ENCODE measurements at regions not wholly inside any gene's neighbourhood (a gene's known extent, or its start where the extent isn't known, plus 50 kb on each side); places are given as distances from the start of the nearest gene placed in this dataset.

- DNase-seq, result no peak
Observed at GRCh38 chr4:142974328-142974727, 128.2 kb upstream of the INPP4B start.

GRCh38 chr4:142975618-142976017 is 129.5 kb upstream of the INPP4B start:
- no peak for DNase-seq

- no peak for DNase-seq
Observed at GRCh38 chr4:142976482-142976881, 130.4 kb upstream of the INPP4B start.

DNA sequence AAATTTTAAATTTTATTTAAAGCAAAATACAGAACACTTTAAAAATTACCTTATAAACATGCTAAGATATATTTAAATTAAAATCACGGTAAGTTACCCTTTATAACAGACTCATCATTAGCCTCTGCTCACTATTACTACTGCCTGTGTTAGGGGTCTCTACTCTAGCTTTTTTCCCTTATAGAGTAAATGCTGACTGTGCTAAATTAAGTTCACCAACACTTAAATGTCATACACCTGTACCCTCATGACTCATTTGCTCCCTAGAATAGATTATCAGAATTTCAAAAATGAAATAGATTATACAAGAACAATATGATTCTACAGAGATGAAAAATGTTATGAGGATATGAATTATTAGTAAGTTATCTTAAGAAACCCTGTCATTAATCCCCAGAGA is 131.1 kb upstream of the INPP4B start:
- no peak for DNase-seq

DNA sequence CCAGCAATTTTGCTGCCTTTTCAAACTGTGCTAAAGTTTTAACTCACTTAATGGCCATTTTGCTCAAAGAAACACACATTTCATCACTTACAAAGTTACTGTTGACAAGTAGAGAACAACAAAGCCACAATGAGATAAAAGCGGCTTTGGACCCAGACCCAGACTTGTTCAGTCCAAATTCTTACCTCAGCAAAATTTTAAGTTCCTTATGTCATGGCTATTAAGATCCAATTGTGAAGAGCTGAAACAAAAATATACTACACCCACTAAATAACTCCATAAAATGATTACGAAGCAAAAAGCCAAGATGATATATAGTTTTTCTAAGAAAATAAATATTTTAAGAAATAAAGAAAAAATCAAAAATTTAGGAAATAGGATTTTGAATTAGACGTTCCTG is 137.0 kb upstream of the INPP4B start:
- no peak for DNase-seq

DNA sequence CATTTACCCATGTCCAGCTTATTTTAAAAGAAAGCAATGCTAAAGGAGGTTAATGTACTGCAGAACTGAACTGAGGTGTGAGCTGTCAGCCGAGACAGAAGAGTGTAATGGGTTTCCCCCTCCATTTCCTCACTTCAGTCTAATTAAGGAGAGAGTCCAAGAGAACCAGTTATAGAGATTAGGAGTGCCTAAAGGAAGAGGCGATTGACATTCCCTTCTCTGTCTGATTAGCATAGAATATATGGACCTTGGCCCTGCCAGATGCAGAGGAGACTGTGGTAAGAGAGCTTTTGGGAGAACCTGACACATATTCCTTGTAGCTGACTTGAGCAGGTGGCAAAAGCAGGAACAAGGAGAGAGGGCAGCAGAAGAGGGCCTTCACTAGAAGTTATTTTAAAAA is 137.5 kb upstream of the INPP4B start:
- DNase-seq, result no peak

DNA sequence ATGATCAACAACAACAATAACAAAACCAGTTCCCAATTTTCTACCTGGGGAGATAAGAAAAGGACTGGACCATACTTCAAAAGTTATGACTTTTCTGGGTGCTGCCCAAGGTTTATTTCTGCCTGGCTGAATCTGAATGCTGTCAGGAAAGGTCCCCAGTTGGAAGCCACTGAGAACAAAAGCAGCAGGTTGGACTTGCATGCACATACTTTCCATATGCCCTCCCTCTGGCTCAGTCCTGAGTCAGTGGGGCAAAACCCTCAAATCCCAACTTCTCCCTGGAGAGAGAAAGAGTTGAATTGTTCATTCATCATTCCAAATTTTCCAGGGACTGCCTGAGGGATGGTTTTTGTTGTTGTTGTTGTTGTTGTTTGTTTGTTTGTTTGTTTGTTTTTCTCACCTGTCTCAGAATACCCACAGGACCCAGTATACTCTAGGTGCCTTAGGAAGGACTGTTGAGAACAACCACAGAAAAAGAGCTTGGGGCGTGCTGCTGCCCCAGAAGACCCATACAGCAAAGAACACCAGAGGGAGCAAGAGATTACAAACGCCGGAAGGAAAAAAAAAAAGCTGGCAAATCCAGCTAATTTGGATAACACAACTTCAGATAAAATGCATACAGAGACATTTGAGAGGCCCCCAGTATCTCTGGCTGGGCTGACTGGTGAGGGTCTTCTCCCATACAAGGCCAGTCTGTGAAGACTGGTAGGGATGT is 138.9 kb upstream of the INPP4B start:
- DNase-seq, result no peak

- DNase-seq, result no peak
Observed at GRCh38 chr4:143016171-143016570, 168.5 kb upstream of the USP38 start.

DNA sequence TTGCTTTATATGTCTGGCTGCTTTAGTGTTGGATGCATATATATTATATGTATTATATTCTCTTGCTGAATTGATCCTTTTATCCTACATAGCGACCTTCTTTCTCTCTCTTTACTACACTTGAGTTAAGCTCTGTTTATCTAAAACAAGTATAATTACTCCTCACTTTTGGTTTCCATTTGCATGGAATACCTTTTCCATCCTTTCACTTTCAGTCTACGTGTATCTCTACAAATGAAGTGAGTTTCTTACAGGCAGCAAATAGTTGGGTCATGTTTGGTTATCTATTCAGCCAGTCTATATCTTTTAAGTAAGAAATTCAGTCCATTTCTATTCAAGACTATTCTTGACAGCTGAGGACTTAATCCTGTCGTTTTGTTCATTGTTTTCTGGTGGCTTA is 167.5 kb upstream of the USP38 start:
- no peak for DNase-seq

- DNase-seq, result no peak
Observed at GRCh38 chr4:143019351-143019750, 165.4 kb upstream of the USP38 start.

- DNase-seq, result no peak
Observed at GRCh38 chr4:143021384-143021783, 163.3 kb upstream of the USP38 start.

DNA sequence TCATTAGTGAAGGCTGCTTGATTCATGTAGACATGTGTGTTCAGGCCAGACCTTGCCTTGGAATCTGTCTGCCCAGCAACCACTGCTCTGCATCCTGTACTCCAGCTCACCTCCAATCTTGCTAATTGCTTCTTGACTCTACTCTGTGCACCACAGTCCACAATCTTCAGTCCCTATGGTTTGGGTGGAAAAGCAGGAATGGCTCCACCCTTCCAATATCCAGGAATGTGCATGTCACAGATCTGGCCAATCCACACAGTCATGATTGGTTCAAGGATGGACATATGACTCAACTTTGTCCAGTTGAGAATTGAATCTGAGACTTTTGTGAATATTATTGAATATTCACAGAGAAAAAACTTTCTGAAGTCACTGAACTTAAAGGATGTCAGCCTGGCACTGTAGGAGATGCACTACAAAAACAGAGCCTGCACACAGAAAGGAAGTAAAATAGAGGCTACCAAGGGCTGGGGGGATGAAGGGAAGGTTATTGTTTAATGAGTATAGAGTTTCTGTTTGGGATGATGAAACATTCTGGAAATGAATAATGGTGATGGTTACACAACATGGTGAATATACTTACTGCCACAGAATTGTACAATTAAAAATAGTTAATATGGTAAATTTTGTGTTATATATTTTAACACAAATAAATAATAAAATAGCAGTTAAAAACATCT is 161.3 kb upstream of the USP38 start:
- no peak for DNase-seq

DNA sequence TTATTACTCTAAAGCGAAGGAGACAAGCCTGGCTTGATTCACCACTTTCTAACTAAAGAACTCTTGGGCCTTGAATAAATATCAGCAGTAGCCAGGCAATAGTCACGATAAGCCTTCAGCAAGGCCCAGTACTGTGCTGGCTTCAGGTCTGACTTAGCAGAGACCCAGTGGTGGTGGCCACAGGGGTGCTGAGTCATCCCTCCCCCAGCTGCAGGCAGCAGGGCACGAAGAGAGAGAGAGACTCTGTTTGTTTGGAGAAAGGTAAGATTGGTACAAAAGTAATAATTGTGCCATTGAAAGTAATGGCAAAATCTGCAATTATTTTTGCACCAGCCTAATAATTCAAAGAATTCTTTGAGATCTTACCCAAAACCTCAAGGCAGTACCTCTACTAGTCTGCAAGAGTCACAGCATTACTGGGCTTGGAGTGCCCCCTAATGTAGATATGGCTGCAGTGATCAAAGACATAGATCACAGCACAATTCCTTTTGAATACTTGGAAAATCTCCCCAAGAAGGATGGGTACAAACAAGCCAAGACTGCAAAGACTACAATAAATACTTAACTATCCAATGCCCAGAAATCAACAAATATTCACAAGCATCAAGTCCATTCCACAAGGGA is 159.5 kb upstream of the USP38 start:
- no peak for DNase-seq

DNA sequence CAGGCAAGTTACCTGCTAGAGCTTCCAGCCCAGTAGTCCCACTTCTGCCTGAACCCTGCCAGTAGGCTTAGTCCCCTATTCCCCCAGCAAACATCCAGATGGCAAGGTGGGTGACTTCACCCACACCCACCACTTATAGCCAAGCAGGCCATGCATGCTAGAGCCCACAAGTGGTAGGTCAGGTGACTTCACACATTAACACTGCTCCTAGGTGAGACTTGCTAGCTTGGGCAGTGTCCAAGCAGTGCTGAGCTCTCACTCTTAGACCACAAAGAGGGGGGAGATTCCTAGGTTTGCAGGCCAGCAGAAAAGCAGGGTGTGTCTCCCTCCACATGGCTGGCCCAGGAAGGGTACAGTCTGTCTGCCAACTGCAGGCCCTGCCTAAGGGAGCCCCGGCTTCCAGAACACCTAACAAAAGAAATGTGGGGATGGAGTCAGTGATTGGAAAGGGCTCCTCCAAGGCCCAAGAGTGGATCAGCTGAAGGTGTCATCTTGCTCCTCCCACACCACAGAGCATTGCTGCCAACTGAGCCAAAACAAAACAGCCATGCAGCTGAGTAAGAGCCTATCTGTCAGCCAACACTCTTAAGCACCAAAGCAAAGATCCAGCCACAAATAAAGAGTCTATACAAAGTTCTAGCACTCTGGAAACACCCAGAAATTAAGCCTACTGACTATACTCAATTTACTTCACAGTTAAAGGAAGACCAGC is 158.1 kb upstream of the USP38 start:
- no peak for DNase-seq

DNA sequence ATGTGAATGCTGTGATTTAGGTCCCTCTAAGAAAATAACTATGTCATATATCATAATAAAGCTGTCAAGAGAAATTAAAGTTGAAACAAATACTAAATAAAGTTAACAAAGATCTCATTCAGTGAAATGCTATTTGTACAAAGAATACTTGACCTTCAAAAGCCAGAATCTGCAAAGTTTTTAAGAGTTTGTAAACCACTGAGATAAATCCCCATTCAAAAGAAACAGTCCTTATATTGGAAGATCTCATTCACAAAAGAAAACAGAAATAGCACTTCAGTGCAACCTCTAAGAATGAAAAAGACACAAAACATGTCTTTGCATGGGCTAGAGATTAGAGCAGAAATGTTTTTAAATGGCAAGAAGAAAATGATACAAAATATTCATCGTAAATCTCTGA is 149.1 kb upstream of the USP38 start:
- no peak for DNase-seq

DNA sequence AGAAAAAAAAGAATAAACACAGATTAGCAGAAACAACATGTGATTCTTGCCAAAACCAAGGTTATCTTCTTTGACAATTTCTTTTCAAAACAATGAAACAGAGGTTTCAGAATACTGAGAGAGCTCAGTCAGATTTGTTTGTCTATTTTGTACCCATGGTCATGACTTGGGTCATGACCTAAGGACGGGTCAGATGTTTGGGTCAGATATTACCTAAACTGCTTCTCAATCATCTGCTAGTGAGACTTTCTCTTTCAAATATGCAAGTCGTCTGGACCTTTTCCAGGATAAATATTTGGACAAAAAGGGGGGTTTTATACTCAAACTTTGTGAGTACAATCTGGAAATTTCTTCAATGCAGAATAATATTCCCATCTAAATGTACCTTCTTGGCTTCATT is 148.3 kb upstream of the USP38 start:
- DNase-seq, result no peak

- DNase-seq, result no peak
Observed at GRCh38 chr4:143046454-143046853, 138.3 kb upstream of the USP38 start.

DNA sequence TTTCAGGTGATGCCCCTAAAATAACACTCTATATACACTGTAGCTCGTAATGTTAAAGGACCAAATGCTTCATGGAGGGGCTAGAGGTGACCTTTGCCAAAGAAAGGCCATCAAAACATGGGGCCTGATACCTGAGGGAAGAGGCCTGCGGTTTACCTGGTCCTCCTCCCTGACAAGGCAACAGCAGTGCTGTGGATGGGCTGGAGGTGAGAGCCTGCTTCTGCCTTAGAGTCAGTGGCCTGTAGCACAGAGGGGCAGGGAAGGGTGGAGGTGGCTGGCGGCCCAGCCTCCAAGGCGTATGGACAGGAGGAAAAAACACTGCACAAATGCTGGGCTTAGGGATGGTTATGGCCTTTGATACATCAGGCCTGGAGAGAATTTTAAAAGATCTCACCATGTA is 137.8 kb upstream of the USP38 start:
- DNase-seq, result no peak

DNA sequence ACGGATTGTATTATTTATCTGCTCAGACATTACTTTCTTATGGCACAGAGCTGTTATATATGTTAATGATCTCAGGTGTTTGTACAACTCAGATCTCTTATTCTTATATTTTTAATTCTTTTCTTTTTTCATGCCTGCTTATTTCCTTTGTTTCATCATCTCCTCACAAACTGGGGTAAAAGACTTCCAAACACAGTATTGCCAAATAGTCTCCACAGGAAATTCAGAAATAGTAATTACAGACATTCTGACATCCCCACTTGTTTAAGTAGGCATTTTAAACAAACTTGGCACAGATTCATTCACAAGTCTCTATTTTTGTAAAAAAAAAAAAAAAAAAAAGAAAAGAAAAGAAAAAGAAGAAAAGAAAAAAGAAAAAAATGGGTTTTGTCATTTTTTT is 129.7 kb upstream of the USP38 start:
- DNase-seq, result no peak

DNA sequence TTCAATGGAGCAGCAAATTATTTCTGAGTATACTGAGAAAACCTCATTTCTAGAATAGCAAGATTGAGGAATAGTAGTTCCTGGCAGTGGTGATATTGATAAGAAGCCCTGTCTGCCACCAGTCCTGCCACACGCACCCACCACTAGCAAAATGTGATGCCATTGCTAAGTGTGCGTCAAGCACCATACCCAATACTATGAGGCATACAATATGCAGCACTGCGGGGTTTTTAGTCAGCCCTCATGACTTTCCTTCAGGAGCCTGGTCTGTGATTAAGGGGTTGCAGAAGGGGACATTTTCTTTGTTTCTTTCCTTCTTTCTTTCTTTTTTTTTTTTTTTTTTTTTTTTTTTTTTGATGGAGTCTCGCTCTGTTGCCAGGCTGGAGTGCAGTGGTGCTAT is 128.7 kb upstream of the USP38 start:
- no peak for DNase-seq

DNA sequence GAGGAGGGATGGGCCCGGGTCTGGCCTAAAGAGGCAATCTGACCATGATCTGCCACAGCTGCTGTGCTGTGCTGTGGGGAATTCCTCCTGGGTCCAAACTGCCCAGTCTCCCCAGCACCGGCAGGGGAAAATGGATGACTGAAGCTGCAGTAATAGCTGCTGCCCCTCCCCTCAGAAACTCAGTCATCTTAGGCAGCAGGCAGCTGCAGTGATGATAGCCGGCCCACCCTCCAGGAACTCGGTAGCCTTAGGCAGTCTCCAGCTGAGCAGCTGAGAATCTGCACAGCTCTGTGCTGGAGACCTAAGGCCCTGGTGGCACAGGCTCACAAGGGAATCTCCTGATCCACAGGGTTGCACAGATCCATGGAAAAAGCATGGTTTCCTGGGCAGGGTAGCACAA is 113.4 kb upstream of the USP38 start:
- no peak for DNase-seq

DNA sequence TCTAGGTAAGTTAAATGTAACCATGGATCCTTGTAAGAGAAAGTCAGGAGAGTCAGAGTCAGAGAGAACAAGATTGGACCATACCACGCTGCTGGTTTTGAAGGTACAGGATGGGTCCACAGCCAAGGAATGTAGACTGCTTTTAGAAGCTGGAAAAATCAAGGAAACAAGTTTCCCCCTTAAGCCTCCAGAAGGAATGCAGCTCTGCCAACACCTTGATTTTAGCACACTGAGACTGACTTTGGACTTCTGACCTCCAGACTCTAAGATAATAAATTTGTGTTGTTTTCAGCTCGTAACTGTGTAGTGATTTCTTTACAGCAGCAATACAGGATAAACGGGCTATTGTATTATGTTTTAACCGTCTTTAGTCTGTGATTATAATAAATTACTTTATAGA is 108.0 kb upstream of the USP38 start:
- no peak for DNase-seq

DNA sequence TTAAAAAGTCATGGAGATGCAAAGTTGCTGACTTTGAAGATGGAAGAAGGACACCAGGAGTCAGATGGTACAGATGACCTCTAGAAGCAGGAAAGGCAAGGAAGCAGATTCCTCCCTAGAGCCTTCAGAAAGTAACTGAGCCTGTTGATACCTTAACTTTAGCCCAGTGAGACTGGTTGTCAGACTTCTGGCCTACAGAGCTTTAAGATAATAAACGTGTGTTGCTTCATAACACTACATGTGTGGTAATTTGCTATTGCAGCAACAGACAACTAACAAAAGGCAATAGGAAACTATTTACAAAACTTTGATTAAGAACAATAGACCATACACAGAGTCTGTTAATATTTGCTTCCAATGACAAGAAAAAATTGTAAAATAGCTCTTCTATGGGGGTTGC is 102.0 kb upstream of the USP38 start:
- no peak for DNase-seq
